NCI-H510A treated with DMSO at 0.1 percent for 48 hours (cell line): ENCODE measurements at regions not wholly inside any gene's neighbourhood (a gene's known extent, or its start where the extent isn't known, plus 50 kb on each side); places are given as distances from the start of the nearest gene placed in this dataset.
"Not testable (repeated sequence)": the region's sequence is repeated elsewhere in the genome, so short reads cannot be mapped to it uniquely, and the experiment has no call there.

Experiments used
- DNase-seq: peaks from one replicate; lab custom pipeline; 2025; lab: John Stamatoyannopoulos, UW

DNA sequence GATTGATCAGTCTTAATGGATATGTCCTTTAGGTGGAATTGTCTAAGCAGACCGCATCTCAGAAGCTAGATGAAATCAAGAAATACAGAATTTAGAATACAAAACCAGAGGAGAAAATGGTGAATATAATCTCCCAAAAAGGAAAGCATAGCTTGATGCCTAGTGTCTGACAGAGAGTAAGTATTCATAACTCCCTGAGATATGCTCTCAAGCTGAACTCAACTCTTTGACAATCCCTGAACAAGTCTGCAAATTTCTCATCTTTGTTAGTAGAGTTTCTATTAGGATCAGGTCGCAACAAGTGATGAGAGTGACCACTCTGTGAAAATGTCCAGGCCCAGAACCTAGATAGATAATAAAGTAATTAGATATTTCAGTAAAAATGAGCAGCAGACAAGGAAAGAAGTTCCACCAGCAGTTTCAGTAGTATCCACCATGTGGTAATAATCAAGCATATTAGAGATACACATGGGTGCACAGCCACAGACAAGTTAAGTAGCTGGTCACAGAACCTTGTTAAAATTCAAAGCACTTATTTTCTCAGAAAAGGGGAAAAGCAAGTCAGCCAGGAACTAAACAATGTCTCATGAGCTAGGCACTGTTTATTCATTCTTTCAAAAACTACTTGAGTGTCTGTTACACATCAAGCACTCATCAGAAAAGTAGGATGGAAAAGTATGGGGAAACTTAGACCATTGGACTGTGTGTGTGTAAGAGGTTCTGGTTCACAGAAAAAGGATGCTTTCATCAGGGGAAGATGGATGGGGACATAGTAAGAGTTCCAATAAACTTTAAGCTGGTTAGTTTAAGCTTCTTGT, 481.5 kb upstream of the TUSC1 start:
- no peak for DNase-seq

DNA sequence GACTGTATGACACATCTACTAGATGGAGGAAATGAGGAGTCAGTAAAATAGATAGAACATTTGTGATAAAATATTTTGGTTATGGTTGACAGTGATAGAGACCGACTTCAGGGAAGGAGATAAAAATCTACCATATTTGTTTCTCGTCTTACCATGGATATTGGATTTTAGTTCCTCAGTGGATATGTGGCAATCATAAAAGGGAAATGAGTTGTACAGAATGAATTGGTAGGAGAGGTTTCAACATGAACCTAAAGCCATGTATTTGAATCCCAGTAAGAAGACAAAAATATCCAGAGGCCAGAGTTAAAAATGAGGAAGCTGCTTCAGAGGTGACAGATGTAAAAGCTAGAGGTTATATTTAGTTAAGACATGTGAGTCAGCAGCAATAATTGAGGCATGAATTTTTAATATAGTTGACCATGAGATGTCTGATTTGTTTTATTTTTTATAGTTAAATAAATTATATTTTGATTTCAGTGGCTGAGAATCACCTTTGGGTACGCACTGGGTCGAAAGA, 480.4 kb upstream of the TUSC1 start:
- no peak for DNase-seq

DNA sequence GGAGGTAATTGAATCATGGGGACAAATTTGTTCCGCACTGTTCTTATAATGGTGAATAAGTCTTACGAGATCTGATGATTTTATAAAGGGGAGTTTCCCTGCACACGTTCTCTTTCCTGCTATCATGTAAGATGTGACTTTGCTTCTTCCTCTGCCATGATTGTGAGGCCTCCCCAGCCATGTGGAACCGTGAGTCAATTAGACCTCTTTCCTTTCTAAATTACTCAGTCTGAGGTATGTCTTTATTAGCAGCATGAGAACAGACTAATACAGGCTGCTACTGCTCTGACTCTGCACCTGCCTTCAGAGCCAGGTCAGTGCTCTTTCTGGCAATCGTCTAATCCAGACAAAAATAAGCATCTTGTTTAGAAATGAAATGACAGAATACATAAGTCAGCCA, 479.2 kb upstream of the TUSC1 start:
- DNase-seq, result no peak

DNA sequence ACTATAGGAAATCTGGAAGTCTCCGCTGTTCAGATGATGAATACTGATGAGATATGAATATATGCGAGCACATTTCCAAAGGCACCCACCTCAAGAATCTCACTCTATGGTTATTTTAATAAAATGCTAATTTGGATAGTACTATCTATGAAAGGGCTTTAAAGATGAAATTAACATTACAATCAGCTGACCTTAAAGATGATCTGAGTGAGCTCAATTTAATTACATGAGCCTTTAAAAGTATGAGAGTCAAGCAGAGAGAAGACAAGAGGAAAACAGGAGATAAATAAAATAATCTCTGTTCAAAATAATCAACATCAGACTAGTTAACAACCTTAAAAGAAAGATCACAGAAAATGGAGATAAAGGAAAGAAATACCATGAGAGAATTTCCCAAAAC, 474.1 kb upstream of the TUSC1 start:
- no peak for DNase-seq

DNA sequence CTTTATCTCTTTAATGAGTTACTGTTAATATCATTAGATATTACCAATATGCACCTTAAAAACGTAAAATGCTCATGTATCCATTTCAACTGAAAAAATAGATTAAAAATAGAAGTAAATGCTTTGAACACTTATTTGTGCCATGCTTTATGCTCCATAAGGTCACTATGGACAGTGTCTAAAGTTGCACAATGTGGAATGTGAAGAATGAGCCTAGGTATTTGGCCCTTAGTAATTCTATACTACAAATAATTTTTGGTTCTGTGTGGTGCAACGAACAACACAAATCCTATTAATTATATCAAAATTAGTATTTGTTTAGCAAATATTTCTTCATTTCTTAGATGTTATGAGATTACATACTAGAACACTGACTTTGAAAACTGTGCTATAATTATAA, 469.9 kb upstream of the TUSC1 start:
- DNase-seq, result no peak

DNA sequence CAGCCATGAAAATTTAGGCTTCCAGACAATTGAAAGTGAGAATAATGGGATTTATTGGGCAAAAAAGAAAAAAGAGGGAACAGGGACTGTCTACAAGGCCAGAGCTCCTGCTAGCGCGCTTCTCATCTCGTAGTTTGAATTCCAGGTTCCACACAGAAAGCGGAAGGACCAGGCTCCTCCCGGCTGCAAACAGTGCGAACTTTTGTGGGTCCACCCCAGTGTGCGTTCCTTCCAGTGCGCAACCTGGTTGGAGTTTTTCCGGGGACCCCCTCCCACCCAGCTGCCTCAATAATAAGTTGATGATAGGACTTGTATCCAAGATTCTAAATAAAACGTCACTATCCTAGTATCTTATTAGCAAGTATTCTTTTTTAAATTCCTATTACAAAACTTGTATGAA, 467.7 kb upstream of the TUSC1 start:
- DNase-seq, result no peak

DNA sequence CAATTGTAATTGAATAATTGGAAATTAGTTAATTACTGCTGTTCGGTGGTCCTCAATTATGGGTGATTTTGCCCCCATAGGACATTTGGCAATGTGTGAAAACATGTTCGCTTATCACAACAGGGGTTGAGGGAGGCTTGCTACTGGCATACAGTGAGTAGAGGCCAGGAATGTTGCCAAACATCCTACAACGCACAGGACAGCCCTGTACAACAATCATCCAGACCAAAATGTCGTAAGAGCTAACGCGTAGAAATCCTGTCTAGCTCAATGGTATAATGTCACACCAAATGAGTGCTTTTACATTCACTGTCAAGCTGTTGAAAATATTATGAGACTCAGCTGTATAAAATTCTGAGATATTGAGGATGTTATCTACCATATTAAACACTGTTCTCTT, 464.4 kb upstream of the TUSC1 start:
- DNase-seq, result no peak

DNA sequence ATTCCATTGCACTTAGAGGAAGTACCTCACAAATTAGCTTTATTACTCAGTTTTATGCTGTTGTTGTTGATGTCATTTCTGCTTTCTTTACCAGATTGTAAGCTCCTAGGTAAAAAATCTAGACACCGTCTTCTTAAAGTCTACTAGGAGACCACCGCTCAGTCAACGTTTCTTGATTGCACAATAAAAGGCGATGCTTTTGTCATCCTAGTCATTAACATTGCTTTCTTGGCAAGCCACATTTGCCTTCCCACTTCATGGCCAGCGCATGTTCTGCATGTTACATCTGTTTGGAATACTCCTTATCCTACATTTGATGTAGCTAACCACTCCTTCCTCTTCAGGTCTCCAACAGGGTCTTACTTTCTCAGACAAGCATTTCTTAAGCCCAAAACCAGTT, 464.0 kb upstream of the TUSC1 start:
- DNase-seq, result no peak

DNA sequence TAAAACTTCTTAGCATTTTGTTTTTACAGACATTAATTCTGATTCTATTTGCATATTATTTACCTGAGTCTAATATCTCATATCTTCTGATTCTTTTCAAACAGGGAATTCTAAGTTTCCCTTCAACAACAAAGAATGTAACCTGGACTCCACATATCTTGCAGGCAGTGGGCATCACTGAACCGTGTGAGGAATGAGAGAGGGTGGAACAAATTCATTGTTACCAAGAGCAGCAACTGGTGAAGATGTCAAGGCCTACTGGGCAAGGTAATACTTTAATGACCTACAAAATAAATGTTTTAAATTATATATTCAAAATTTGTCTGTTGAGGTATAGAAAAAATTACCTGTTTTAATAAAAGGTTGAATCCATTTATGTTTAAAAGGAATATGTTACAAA, 455.3 kb upstream of the TUSC1 start:
- no peak for DNase-seq

DNA sequence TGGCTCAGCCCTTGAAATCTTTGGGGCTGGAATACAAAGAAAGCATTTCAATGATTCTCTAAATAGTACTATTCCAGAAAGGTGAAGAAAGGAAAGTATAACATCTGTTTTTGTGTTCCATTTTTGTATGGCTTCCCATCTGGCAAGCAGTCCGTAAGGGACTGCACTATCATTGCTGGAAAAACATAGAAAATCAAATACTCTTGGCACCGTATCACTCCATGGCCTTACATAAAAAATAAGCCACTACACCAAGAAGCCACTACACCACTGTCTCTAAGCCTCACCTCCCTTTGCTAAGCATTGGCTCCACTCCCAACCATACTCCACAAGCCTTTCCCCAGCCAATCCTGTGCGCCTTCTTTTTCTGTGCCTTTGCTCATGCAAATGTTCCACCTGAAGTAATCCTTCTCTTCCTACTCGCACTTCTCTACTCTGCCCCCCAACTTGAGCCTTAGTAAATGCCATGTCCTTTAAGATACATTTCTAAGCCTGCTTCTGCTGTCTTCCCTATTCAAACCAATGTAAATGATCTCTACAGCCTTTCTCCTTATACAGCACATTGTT, 454.6 kb upstream of the TUSC1 start:
- no peak for DNase-seq

DNA sequence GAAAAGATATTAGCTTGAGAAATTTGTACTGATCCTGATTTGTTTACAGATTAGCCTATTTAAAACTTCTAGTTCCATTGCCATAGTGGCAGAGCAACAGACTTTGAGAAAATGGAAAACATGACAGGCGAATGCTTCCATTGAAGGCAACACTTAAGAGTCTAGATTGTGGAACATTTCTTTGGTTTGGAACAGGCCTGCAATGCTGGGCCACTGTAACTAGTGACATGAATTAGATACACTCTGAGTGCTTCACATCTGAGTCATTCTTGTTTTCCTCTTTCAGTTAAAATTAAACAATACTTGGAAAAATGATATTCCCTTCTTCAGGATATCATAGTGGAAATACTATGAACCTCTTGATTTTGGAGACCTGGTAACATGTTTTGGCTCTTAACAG, 453.6 kb upstream of the TUSC1 start:
- no peak for DNase-seq

DNA sequence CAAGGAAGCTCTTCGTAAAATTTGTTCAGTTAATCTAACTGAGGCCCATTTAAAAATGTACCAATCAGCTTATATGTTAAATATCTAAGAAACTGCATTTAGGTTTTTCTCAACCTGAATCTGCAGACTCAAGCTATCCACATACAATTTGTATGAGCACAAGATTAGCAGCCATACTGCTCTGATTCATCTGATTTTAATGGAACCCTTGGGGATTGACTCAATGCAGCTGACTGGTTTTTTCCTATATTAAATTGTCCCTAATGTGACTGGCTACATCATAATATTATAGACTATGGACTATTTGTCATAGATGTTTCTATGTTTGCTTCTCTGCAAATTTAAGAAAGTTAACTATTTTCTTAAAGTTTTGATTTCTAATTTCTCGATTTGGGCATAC, 451.0 kb upstream of the TUSC1 start:
- no peak for DNase-seq

DNA sequence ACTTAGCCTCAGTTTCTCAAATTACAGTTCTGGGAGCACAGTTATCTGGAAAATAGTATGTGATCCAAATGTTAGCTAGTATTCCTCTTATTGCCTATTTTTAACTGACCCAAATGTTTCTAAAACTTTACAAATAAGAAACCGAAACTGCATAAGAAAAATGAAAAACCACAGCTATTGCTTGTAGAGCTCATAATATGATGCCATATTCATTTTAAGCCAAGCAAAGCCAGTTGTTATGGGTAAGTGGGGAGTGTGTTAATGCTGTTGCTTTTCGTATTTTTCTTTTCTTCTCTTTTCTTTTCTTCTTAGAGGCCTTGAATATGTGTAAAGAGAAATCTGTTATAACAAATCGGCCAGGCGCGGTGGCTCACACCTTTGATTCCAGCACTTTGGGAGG, 447.4 kb upstream of the TUSC1 start:
- DNase-seq, result no peak

DNA sequence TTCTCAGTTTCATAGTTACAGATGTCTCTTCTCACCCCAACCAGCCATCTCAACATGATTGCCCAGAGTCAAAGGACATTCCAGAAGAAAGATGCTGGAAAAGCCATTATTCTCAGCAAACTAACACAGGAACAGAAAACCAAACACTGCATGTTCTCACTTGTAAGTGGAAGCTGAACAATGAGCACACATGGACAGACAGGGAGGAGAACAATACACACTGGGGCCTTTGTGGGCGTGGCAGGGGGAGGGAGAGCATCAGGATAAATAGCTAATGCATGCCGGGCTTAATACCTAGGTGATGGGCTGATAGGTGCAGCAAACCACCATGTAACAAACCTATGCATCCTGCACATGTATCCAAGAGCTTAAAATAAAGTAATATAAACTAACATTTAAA, 437.8 kb upstream of the TUSC1 start:
- DNase-seq, result not testable (repeated sequence)

DNA sequence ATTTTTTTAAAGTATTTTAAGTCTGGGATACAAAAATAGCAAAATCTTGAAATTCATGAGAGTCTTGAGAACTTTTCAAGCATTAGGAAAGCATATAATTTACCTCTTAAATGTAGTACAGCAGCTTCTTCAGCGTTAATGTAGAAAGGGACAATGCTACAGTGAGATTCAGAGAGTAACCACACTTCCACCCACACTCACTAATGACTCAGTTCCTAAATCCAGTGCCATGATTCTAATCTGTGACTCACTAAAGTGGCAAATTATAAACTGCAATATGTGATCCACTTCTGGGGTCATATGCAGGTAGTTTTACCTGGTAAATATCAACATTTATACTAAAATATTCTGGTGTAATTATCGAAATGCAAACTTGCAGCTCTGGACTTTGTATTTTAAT, 434.5 kb upstream of the TUSC1 start:
- DNase-seq, result no peak

DNA sequence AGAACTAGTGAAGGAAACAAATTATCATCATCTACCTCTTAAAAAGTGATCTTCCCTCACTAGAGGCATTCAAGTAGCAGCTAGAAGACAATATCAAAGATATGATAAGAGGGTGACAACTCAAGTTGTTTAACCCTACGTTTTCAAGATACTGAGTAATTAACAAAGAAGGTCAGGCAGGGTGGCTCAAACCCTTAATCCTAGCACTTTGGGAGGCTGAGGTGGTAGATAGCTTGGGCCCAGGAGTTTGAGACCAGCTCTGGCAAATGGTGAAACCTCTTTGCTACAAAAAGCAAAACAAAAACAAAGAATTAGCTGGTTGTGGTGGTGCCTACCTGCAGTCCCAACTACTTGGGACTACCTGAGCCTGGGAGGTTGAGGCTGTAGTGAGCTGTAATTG, 408.2 kb upstream of the TUSC1 start:
- no peak for DNase-seq

DNA sequence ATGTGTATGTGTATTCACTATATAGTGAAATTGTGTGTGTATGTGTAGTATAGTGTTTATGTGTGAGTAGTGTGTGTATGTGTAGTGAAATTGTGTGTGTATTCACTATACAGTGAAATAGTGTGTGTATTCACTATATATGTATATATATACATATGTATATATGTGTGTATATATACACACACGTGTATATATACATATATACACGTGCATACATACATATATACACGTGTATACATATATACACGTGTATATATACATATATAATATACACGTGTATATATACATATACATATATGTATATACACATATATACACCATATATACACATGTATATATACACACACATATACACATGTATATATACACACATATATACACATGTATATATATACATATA, 403.6 kb upstream of the TUSC1 start:
- no peak for DNase-seq

DNA sequence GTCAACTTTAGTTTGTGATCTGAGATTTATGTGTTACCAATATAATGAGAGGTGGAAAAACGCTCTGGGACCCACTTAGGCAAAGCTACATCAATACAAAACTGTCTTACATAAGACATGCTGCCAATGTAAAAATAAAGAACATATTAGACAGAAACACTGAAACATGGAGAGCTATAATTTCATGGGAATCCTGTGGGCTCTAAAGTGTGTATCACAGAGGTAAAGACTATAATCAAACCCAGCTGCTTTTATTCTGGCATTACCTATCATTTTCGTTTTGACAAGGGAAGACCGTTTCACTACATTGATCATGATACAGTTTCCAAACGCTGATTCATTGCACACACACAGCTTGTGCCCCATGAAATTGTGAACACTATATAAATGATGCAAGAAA, 400.5 kb upstream of the TUSC1 start:
- no peak for DNase-seq

DNA sequence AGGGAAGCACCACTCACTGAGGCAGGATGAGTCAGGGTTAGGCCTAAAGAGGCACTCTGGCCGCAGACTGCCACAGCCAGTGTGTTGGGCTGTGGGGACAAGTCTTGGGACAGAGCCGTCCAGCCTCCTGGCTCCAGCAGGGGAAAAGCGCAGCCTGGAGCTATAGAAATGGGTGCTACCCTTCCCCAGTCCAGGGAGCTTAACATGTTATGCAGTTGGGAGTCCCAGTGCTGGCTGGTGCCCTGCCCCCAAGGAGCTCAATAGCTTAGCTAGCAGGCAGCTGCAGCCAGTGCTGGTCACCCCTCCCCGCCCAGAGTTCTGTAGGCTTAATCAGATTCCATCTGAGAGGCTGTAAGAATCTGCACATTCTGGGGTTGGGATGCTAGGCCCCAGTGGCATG, 399.6 kb upstream of the TUSC1 start:
- DNase-seq, result no peak

DNA sequence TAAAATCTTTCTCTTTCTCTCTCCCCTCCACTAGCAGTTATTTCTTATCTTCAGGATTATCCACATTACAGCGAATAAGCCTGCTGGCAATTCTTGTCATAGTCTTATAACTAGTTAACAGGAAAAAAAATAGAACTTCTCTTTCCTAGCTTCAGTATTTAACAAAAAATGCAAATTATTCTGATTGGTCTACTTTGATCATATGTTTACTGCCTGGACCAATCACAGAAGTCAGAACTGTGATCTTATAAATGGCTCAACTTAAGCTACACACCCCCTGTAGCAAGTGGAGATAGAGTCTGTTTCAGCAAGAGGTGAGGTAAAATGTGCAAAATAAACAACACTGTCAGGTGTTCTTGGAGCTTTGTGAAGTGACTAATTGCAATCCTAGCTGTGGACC, 389.4 kb upstream of the TUSC1 start:
- no peak for DNase-seq

DNA sequence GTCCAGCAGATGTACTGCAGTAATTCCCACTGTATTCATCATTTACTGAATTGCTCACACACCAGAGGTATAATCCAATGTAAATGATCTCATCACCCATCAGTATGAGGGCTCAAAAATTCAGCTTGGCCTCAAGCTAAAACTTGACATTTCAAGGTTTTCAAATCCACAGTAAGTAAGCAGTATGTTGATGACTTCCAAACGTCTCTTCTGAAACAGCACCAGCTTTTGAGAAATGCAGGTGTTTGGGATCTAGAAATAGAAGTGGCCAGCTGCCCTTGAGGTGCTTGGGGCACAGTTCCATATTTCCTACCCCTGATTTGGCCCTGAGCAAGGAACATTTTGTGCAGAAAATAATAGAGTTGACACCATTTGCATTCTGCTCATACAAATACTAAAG, 388.0 kb upstream of the TUSC1 start:
- DNase-seq, result no peak

DNA sequence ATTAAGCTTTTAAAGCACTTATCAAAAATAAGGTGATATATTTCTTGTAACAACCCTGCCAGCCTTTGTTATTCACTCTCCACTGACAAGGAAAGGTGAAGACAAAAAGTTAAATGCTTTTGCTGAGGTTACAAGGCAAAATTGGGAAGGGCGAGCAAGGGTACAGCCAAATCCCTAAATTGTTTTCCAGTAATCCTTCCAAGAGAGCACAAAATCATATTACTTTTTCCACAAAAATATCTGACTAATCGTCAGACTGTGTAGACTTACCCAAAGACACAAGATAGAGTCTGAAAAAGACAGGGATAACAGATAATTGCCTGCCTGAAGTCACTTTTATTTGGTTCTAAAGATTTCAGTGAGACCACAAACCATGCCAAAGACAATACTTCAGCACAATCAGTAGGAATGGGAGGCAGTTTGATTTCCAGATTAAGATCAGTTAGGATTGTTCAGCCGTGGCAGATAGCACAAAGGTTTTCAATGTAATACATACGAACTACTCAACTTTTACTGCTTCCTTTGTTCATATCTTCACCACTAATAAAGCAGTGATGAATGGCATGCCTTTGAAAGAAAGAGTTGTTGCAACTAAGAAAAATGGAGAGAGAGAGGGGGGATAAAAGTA, 383.8 kb upstream of the TUSC1 start:
- no peak for DNase-seq

DNA sequence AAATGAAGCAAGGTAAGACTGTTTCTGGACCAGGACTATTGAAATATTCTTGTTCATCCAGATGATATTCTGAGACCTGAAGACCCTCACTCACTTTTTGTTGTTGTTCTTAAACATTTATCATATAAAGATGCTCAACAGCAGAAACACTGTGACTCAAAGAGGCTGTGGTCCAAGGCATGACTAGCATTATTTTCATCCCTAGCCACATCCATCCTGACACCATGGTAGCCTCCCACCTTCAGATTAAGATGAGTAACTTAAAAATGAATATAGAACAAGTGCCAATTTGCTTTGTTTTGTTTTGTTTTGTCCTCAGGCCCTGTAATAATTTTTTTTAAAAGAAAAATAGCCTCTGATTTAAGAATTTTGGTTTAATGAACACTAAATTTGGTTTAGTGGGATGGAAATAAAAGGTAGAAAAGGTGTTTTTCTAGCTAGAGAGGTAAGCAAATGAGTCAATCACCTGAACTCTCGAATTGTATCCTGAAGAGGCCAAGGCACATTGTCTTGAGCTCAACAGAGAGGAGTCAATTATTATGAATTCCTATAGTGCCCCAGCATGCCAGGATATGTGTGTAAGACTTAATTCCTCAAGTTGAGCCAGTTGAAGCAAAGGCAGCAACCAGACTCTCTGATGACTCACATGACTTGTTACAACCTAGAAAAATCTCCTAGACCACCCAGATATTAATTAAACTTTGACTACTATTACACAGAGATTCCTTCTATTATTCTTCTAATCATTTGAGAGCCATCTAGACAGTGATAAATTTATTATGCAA, 380.1 kb upstream of the TUSC1 start:
- DNase-seq, result no peak
